NCI-H345 treated with DMSO at 0.1 percent for 48 hours (cell line): ENCODE measurements at regions not wholly inside any gene's neighbourhood (a gene's known extent, or its start where the extent isn't known, plus 50 kb on each side); places are given as distances from the start of the nearest gene placed in this dataset.

Experiments used
- DNase-seq: peaks from one replicate; lab custom pipeline; 2025; ENCODE audit not compliant: unreplicated experiment; lab: John Stamatoyannopoulos, UW

DNA sequence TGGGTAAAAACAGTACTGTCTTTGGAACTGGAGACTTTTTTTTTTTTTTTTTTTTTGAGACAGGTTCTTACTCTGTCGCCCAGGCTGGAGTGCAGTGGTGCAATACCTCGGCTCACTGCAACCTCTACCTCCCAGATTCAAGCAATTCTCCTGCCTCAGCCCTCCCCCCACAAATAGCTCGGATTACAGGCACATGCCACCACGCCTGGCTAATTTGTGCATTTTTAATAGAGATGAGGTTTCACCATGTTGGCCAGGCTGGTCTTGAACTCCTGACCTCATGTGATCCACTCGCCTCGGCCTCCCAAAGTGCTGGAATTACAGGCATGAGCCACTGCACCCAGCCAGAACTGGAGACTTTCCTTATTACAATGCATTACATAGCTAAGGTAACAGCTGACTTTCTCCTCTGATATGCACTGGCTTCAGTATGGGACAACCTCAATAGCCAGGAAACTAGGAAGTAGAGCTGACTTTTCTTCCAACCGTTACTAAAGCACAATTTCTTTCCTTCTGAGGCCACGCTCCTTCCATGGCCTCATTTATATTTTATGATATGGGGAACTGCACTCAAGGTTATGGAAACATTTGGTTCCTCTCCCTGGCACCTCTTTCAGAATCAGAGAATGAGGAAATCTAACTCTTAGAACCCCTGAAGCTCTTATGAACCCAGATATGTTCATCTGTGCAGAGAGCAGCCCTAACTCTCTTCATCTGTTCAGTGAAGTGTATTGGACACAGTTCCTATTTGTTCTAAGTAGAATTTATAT is 53.5 kb upstream of the FAM9B start:
- DNase-seq = no peak

- no peak for DNase-seq
Measured at GRCh38 chrX:9088896-9089295, 55.0 kb upstream of the FAM9B start.

- no peak for DNase-seq
Measured at GRCh38 chrX:9090766-9091165, 56.8 kb upstream of the FAM9B start.

DNA sequence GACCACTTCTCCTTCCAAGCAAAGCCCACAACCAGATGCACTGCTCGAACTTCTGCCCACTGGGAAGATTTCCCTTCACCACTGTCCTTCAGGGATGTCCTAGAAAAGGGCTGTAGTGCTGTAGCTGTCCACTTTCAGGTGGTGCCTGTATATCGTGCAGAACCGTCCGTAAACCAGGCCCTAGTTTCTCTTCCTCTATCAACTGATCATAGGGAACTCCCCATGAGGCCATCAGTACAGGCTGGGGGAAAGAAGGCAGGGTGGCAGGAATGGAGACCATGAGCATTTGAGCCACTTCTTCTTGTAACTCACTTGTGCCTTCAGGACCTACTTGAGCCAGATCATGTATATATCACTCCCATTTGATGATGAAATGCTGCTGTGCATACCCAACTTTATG is 57.3 kb upstream of the FAM9B start:
- DNase-seq = no peak

DNA sequence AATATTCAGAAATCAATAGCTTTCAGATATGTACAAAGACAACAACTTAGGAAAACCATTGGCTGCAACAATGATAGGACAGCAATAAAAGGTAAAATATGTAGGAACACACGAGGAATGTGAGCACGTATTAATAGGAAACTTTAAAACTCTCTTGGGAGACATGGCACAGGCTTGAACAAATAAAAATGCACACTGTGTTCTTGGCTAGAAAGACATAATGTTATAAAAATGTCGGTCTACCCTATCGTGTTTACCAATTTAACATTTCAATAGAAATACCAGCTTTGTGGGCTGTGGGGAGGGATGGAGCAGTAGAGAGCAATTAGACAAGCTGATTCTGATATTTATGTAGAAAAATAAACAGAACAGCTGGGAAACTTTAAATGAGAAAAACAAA is 69.0 kb upstream of the FAM9B start:
- DNase-seq = no peak

- no peak for DNase-seq
Measured at GRCh38 chrX:9108054-9108453, 74.1 kb upstream of the FAM9B start.

DNA sequence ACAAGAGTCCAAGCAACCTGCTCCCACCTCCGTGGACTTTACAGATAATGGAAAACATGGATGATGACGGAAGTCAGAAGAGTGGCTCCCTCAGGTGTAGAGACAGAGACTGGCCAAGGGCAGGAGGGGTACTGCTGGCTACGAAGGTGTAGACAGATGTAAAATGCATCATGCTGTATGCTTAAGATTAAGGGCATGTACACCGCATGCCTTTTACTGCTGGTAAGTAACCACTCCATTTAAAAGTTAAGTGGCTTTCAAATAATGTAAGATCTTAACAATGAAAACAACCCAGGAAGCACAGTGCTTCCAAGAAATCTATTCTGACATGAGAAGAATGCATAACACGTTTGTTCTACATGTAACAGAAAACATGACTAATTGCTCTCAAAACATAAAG is 76.9 kb upstream of the FAM9B start:
- DNase-seq = no peak

DNA sequence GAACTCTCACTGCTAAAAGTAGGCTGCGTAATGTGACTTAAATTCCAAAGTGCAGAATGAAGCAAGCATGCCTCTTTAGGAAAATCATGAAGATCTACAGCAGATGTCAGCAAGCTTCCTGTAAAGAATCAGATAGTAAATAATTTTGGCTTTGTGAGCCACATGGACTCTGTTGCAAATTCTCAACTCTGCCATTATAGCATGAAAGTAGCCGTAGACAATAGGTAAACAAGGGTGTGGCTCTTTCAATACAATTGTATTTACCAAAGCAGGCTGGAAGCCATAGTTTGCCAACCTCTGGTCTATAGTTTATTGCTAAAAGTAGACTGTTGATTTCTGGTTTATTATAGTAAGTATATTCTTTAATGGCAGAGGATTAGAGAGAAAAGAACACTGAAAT is 80.3 kb upstream of the FAM9B start:
- DNase-seq = peak; percentile 7

DNA sequence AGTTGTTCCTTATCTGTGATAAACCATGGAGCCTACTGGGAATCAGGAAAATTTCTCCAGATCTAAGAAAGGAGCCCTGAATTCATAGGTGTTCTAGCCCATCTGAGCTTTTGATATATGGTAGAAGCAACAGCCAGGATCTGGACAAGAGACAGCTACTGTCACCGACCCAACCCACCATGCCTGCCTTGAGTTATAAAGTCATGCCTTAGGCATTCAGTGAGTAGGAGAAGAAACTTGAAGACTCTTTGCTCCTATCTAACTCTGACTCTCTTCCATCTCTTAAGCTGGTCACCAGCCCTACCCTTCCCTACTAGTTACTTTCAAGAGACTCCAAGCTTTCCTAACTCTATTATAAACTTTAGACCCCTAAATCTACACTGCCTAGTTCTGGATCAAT is 83.9 kb upstream of the FAM9B start:
- DNase-seq = no peak

- DNase-seq = no peak
Measured at GRCh38 chrX:9122519-9123245, 88.8 kb upstream of the FAM9B start.

DNA sequence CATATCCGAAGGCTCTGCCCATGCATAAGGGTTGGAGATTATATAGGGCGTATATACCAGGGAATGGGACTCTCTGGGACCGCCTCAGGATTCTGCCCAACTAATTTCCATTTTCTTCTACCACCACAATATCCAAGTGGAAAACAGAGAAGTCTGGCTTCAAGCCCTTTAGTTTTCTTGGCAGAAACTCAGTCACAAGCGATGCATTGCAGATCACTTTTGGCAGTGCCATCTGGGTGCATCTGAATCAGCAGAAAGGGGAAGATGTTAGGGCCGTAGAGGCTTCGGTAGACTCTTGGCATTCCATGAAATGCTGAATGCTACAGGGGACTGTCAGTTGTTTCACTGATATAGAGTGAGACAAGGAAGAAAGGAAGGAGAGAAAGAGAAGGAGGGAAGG is 94.1 kb upstream of the FAM9B start:
- no peak for DNase-seq

GRCh38 chrX:9130031-9130430 is 96.1 kb upstream of the FAM9B start:
- no peak for DNase-seq

DNA sequence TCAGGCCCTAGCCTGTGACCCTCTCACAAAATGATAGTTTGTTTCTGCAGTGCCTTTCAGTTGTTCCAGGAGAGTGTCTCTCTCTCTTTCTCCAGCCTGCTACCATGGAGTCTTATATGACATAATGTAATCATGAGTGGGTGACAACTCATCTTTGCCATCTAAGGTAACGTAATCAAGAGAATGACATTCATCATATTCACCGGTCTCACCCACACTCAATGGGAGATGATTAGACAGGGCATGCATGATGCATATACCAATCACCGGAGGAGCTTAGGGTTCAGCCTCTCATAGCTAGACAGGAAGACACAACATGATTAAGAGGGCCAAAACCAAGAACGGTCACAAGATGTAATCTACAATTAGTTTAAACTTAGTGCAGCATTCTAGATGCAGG is 97.1 kb upstream of the FAM9B start:
- no peak for DNase-seq

DNA sequence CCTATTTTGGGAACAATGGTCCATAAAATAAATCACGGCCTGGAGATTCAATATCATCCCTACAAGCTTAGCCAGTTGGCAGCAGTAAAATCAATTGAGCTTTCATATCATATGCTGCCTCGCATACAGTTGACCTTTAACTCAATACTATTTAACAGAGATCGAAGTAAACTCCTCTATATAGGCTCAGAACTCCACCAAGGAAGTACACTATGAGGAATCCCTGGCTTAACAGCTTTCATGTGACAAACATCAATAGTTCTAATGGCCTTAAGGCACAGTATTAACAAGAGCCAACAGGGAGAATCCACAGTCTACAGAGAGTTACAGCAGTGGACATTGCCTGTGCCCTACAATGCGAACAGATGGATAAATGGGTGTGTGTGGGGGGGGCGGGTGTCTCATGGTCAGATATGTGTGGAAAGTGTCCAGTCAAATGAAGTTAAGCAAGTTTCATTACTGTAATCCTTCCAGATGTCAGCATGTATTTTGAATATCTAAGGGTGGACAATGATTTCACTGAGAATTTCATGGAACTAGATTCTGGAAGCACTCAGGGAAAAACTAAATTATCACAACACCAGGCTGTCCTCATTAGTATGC is 98.2 kb upstream of the FAM9B start:
- no peak for DNase-seq

DNA sequence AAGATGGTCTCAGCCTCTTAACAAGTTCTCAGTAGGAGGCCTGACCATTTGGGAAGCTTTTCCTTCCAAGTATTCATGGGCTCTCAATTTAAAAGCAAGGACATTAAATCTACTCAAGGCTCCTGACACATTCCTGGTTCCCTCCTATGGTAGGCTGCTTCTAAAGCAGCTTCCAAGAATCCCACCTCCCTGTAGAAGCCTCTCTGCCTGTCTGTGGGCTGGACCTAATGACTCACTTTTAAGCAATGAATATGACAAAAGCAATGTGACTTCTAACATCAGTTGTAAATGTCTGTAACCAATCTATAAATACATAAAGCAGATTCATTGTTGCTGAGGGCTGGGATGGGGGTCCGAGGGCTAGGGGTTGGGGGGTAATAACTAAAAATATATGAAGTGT is 99.5 kb upstream of the FAM9B start:
- DNase-seq = no peak

GRCh38 chrX:9134366-9134765 is 100.4 kb upstream of the FAM9B start:
- DNase-seq = no peak

- DNase-seq = no peak
Measured at GRCh38 chrX:9135901-9136510, 102.1 kb upstream of the FAM9B start.

DNA sequence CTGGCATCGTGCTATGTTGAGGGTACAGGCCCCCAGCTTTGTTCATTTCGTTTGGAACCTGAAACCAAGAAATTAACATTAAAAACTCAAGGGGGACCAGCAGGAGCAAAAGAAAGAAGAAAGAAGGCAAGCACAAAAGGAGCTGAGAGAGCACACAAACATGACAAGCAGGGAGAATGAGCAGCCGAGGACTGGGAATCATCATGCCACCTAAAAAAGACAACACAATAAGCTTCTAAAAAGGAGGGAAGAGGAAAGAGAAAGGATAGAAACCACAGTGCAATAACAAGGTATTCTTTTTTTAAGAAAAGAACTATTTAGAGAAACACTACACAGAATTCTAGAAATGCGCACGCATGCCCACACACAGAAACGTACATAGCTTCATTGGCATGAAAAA is 103.2 kb upstream of the FAM9B start:
- no peak for DNase-seq

DNA sequence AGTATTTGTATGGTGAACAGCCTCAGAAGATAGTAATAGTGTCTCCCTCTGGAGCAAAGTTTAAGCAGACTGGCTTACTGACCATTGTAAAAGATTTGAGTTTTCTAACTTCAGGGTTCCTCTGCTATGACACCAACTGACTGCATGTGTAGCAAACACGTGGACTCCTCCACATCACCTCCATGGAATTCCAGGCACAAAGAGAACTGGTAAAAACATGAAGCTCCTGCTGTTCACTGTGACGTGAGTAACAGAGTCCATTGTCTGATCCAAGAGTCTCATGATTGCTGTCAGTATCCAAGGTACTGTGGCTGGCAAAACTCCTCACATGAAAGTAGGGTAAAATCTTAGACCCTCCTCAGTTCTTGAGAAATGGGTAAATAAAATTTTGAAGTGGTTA is 107.6 kb upstream of the FAM9B start:
- no peak for DNase-seq

DNA sequence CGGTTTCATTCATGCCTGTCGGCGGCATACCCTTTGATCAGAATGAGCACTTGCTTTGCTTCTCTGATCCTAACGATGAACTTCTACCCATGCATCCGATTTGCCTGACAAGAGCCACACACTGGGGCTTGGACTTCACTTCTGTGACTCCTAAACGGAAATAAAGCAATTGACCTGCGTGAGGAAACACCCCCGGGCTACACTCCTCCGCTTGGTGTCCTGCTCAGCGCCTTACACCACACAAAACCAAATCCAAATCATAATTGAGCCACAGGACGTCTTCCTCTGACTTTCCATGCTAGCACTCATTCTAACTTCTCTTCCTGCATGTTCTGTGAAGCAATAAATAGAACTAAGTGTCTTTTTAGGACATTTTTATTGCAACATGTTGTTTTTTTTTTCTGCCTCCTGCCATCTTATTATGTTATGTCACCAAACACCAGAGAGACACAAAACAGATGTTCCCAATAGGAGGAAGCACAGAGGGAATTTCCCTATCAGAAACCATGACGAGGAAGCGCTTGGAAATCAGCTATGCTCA is 110.8 kb upstream of the FAM9B start:
- DNase-seq = no peak

GRCh38 chrX:9146657-9147056 is 112.7 kb upstream of the FAM9B start:
- no peak for DNase-seq

- DNase-seq = no peak
Measured at GRCh38 chrX:9147086-9147485, 113.2 kb upstream of the FAM9B start.
